ENCODE measurements at regions not wholly inside any gene's neighbourhood (a gene's known extent, or its start where the extent isn't known, plus 50 kb on each side); places are given as distances from the start of the nearest gene placed in this dataset.

DNA sequence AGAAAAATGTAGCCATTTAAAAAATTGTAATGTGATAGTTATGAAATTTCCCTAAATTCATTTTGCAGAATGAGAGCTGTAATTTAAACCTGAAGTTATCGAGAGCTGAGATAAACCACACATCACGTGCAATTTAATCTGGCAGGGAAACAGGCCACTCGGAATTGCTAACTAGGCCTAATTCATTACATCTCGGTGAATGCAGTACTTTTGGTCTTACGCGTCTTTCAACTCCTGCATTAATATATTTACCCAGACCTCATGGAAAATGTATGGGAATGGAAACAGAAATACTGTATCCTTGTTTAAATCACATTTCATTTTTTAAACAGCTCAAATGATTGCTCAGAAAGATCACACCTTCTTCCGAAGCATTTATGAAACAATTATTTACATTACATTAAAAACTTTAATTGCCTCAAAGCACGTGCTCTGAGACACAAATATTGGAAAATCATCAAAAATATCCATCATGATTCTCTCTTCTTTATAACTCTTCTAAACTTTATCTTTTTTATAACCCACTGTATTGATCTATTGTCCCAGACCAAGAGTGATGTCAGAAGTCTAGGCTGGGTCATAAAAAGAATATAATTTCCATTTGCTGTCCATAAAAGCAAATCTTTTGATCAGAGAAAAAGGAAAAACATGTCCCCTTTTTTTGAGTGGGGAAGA is 111.7 kb upstream of the MYL2 start:
- Histone ChIP-seq H3K4me1 (ENCODE audit: insufficient read depth) (peaks cover 23% of the 10 kb centered on the region), H3K27ac (ENCODE audit: low read depth) (no peak overlapping the region), H3K27me3 (ENCODE audit: insufficient read depth) (peaks cover 42% of the 10 kb centered on the region), H4K20me1 (replicated peaks; ENCODE audit: insufficient read depth) (no peaks in the 10 kb centered on the region), H3K36me3 (ENCODE audit: insufficient read depth) (no peaks in the 10 kb centered on the region), H3F3A (replicated peaks; ENCODE audit: low read depth) (0 out of 2 replicates have a peak, but pooled peaks cover 5% of the 10 kb centered on the region), H3K4me3 (no peak overlapping the region), H3K4me2 (peak overlapping the region; percentile 91), H3K79me2 (replicated peaks; ENCODE audit: insufficient read depth) (peaks cover under 1% of the 10 kb centered on the region; the same call in 1 of the 2 replicates), H3K9me2 (ENCODE audit: insufficient read depth) (no peaks in the 10 kb centered on the region), H2AFZ (no peak overlapping the region)
- Mint-ChIP-seq H3K36me3 (ENCODE audit: low read depth) (no peaks in the 10 kb centered on the region), H3K9me3 (no peaks in the 10 kb centered on the region), H3K27me3 (ENCODE audit: insufficient read depth, low read depth, poor library complexity) (peaks cover 29% of the 10 kb centered on the region), H3K27ac (no peak overlapping the region), H3K4me3 (peak overlapping the region; percentile 78), H3K4me1 (peaks cover 44% of the 10 kb centered on the region)
- ATAC-seq (no peak), DNase-seq (ENCODE audit: low spot score) (no peak)
- TF ChIP-seq ETS1 (IDR thresholded peaks at IDR 0.05), result no peak
- no peak for TF ChIP-seq JUNB (IDR thresholded peaks at IDR 0.05; ENCODE audit: unreplicated experiment)
- no peak for TF ChIP-seq CREB1 (CRISPR knock-in tag; IDR thresholded peaks at IDR 0.05; ENCODE audit: low read depth)
- TF ChIP-seq ZNF331 (CRISPR knock-in tag; IDR thresholded peaks at IDR 0.05; ENCODE audit: low read depth), result no peak
- TF ChIP-seq EZH2 (IDR thresholded peaks at IDR 0.05; ENCODE audit: low read depth, unreplicated experiment), result no peak
- TF ChIP-seq NANOG (IDR thresholded peaks at IDR 0.05; ENCODE audit: borderline replicate concordance), result no peak
- no peak for TF ChIP-seq POLR2AphosphoS5 (IDR thresholded peaks at IDR 0.05; ENCODE audit: low read depth)
- TF ChIP-seq CTCF (conservative IDR thresholded peaks at IDR 0.05; ENCODE audit: low read depth in 2 of 2), result no peak
- TF ChIP-seq EZH2phosphoT487 (IDR thresholded peaks at IDR 0.05; ENCODE audit: unreplicated experiment), result no peak
- no peak for TF ChIP-seq STAT1 (IDR thresholded peaks at IDR 0.05; ENCODE audit: unreplicated experiment)
- no peak for TF ChIP-seq ZNF114 (CRISPR knock-in tag; IDR thresholded peaks at IDR 0.05)
- TF ChIP-seq, protein P1, sequence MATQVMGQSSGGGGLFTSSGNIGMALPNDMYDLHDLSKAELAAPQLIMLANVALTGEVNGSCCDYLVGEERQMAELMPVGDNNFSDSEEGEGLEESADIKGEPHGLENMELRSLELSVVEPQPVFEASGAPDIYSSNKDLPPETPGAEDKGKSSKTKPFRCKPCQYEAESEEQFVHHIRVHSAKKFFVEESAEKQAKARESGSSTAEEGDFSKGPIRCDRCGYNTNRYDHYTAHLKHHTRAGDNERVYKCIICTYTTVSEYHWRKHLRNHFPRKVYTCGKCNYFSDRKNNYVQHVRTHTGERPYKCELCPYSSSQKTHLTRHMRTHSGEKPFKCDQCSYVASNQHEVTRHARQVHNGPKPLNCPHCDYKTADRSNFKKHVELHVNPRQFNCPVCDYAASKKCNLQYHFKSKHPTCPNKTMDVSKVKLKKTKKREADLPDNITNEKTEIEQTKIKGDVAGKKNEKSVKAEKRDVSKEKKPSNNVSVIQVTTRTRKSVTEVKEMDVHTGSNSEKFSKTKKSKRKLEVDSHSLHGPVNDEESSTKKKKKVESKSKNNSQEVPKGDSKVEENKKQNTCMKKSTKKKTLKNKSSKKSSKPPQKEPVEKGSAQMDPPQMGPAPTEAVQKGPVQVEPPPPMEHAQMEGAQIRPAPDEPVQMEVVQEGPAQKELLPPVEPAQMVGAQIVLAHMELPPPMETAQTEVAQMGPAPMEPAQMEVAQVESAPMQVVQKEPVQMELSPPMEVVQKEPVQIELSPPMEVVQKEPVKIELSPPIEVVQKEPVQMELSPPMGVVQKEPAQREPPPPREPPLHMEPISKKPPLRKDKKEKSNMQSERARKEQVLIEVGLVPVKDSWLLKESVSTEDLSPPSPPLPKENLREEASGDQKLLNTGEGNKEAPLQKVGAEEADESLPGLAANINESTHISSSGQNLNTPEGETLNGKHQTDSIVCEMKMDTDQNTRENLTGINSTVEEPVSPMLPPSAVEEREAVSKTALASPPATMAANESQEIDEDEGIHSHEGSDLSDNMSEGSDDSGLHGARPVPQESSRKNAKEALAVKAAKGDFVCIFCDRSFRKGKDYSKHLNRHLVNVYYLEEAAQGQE (IDR thresholded peaks at IDR 0.05; ENCODE audit: unreplicated experiment), result no peak
- TF ChIP-seq, protein P2, sequence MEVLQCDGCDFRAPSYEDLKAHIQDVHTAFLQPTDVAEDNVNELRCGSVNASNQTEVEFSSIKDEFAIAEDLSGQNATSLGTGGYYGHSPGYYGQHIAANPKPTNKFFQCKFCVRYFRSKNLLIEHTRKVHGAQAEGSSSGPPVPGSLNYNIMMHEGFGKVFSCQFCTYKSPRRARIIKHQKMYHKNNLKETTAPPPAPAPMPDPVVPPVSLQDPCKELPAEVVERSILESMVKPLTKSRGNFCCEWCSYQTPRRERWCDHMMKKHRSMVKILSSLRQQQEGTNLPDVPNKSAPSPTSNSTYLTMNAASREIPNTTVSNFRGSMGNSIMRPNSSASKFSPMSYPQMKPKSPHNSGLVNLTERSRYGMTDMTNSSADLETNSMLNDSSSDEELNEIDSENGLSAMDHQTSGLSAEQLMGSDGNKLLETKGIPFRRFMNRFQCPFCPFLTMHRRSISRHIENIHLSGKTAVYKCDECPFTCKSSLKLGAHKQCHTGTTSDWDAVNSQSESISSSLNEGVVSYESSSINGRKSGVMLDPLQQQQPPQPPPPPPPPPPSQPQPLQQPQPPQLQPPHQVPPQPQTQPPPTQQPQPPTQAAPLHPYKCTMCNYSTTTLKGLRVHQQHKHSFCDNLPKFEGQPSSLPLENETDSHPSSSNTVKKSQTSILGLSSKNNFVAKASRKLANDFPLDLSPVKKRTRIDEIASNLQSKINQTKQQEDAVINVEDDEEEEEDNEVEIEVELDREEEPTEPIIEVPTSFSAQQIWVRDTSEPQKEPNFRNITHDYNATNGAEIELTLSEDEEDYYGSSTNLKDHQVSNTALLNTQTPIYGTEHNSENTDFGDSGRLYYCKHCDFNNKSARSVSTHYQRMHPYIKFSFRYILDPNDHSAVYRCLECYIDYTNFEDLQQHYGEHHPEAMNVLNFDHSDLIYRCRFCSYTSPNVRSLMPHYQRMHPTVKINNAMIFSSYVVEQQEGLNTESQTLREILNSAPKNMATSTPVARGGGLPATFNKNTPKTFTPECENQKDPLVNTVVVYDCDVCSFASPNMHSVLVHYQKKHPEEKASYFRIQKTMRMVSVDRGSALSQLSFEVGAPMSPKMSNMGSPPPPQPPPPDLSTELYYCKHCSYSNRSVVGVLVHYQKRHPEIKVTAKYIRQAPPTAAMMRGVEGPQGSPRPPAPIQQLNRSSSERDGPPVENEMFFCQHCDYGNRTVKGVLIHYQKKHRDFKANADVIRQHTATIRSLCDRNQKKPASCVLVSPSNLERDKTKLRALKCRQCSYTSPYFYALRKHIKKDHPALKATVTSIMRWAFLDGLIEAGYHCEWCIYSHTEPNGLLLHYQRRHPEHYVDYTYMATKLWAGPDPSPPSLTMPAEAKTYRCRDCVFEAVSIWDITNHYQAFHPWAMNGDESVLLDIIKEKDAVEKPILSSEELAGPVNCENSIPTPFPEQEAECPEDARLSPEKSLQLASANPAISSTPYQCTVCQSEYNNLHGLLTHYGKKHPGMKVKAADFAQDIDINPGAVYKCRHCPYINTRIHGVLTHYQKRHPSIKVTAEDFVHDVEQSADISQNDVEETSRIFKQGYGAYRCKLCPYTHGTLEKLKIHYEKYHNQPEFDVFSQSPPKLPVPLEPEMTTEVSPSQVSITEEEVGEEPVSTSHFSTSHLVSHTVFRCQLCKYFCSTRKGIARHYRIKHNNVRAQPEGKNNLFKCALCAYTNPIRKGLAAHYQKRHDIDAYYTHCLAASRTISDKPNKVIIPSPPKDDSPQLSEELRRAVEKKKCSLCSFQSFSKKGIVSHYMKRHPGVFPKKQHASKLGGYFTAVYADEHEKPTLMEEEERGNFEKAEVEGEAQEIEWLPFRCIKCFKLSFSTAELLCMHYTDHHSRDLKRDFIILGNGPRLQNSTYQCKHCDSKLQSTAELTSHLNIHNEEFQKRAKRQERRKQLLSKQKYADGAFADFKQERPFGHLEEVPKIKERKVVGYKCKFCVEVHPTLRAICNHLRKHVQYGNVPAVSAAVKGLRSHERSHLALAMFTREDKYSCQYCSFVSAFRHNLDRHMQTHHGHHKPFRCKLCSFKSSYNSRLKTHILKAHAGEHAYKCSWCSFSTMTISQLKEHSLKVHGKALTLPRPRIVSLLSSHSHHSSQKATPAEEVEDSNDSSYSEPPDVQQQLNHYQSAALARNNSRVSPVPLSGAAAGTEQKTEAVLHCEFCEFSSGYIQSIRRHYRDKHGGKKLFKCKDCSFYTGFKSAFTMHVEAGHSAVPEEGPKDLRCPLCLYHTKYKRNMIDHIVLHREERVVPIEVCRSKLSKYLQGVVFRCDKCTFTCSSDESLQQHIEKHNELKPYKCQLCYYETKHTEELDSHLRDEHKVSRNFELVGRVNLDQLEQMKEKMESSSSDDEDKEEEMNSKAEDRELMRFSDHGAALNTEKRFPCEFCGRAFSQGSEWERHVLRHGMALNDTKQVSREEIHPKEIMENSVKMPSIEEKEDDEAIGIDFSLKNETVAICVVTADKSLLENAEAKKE (CRISPR knock-in tag; IDR thresholded peaks at IDR 0.05), result no peak
